ENCODE measurements at regions not wholly inside any gene's neighbourhood (a gene's known extent, or its start where the extent isn't known, plus 50 kb on each side); places are given as distances from the start of the nearest gene placed in this dataset.
"Not testable (repeated sequence)": the region's sequence is repeated elsewhere in the genome, so short reads cannot be mapped to it uniquely, and the experiment has no call there.

- no peak for DNase-seq
Measured at GRCh38 chr6:28771401-28772267, 152.2 kb downstream of the TRIM27 start.

GRCh38 chr6:28772480-28773381, 151.1 kb downstream of the TRIM27 start:
- DNase-seq: no peak

GRCh38 chr6:28774292-28775051, 149.3 kb downstream of the TRIM27 start:
- no peak for DNase-seq

GRCh38 chr6:28775052-28775376, 148.8 kb downstream of the TRIM27 start:
- no peak for DNase-seq

GRCh38 chr6:28775405-28776129, 148.2 kb downstream of the TRIM27 start:
- DNase-seq: no peak

- DNase-seq: no peak
Measured at GRCh38 chr6:28776269-28777146, 147.3 kb downstream of the TRIM27 start.

- no peak for DNase-seq
Measured at GRCh38 chr6:28777147-28777461, 146.7 kb downstream of the TRIM27 start.

- no peak for DNase-seq
Measured at GRCh38 chr6:28782113-28782673, 141.6 kb downstream of the TRIM27 start.

GRCh38 chr6:28785962-28786679, 137.7 kb downstream of the TRIM27 start:
- no peak for DNase-seq

- peak; percentile 5 for DNase-seq
Measured at GRCh38 chr6:28789553-28790083, 134.2 kb downstream of the TRIM27 start.

GRCh38 chr6:28791002-28791383, 132.8 kb downstream of the TRIM27 start:
- DNase-seq: no peak

GRCh38 chr6:28794175-28795002, 129.4 kb downstream of the TRIM27 start:
- DNase-seq: no peak

GRCh38 chr6:28800647-28801046, 123.1 kb downstream of the TRIM27 start:
- not testable (repeated sequence) for DNase-seq

- DNase-seq: no peak
Measured at GRCh38 chr6:28802417-28803336, 121.1 kb downstream of the TRIM27 start.

- DNase-seq: no peak
Measured at GRCh38 chr6:28803337-28803709, 120.5 kb downstream of the TRIM27 start.

GRCh38 chr6:28807682-28808280, 116.0 kb downstream of the TRIM27 start:
- no peak for DNase-seq

- no peak for DNase-seq
Measured at GRCh38 chr6:28808383-28808782, 115.4 kb downstream of the TRIM27 start.
